Cardiac fibroblast (primary cell): ENCODE measurements at regions not wholly inside any gene's neighbourhood (a gene's known extent, or its start where the extent isn't known, plus 50 kb on each side); places are given as distances from the start of the nearest gene placed in this dataset.

Experiments used
- DNase-seq, 2 donors: peaks; one replicate each; pipeline versions ENCODE4 v3.0.0 to v3.0.0-alpha.2; 2010; ENCODE audit warnings: low read depth in 2 of 2
- H3K4me3 ChIP-seq, 2 donors: replicated peaks in 1 of 2; 1 replicate in 1 of 2; 2 replicates in 1 of 2; pipeline ENCODE4 v1.5.1; 2011; ENCODE audit warnings: low read depth in 2 of 2, low read length in 2 of 2, mild to moderate bottlenecking in 2 of 2, moderate library complexity in 1 of 2
- CTCF ChIP-seq: IDR thresholded peaks from one replicate; pipeline ENCODE4 v1.5.1; 2011; ENCODE audit warnings: low read depth, mild to moderate bottlenecking, low read length, inconsistent platforms

- H3K4me3 ChIP-seq = no peak overlapping the region
- TF ChIP-seq CTCF = no peak
Observed at GRCh38 chr6:120254651-120255050, 905.1 kb upstream of the MAN1A1 start.

GRCh38 chr6:120248451-120248850, 898.9 kb upstream of the MAN1A1 start:
- TF ChIP-seq CTCF = no peak
- peak in 1 of 2 donors; percentile 43 for DNase-seq
- no peak overlapping the region for H3K4me3 ChIP-seq

More at GRCh38 chr6:120254651-120255050, 905.1 kb upstream of the MAN1A1 start:
- DNase-seq = no peak

- no peak for TF ChIP-seq CTCF
- no peak for DNase-seq
- H3K4me3 ChIP-seq = no peak overlapping the region
Observed at GRCh38 chr6:120237221-120237620, 887.7 kb upstream of the MAN1A1 start.

GRCh38 chr6:120230008-120230407, 880.4 kb upstream of the MAN1A1 start:
- no peak for DNase-seq
- no peak overlapping the region for H3K4me3 ChIP-seq
- TF ChIP-seq CTCF = no peak

GRCh38 chr6:120228297-120228696, 878.7 kb upstream of the MAN1A1 start:
- DNase-seq = no peak
- TF ChIP-seq CTCF = no peak
- no peak overlapping the region for H3K4me3 ChIP-seq

- no peak overlapping the region for H3K4me3 ChIP-seq
- no peak for DNase-seq
- no peak for TF ChIP-seq CTCF
Observed at GRCh38 chr6:120219339-120219738, 869.8 kb upstream of the MAN1A1 start.

GRCh38 chr6:120214088-120214499, 864.5 kb upstream of the MAN1A1 start:
- DNase-seq = peak; percentile 7 to 39
- no peak for TF ChIP-seq CTCF
- H3K4me3 ChIP-seq = no peak overlapping the region
